Fibroblast of lung (primary cell): ENCODE measurements at regions not wholly inside any gene's neighbourhood (a gene's known extent, or its start where the extent isn't known, plus 50 kb on each side); places are given as distances from the start of the nearest gene placed in this dataset.

Experiments
- DNase-seq, 2 donors: peaks; one replicate each; pipeline versions ENCODE4 v3.0.0 to v3.0.0-alpha.2; 2010; ENCODE audit warnings: low read depth in 2 of 2
- H2AFZ ChIP-seq: 2 replicates; pipeline ENCODE4 v1.5.1; 2012; ENCODE audit warnings: low read length, control low read depth, inconsistent platforms
- H3K27ac ChIP-seq: 2 replicates; pipeline ENCODE4 v1.5.1; 2011; ENCODE audit warnings: low read length, control low read depth; ENCODE audit not compliant: insufficient read depth
- H3K27me3 ChIP-seq: 2 replicates; pipeline ENCODE4 v1.5.1; 2011; ENCODE audit warnings: mild to moderate bottlenecking, low read length; ENCODE audit not compliant: control insufficient read depth, insufficient read depth
- H3K36me3 ChIP-seq: 2 replicates; pipeline ENCODE4 v1.5.1; 2011; ENCODE audit warnings: low read length; ENCODE audit not compliant: control insufficient read depth, insufficient read depth
- H3K4me1 ChIP-seq: 2 replicates; pipeline ENCODE4 v1.5.1; 2011; ENCODE audit warnings: low read length; ENCODE audit not compliant: control insufficient read depth, insufficient read depth; ENCODE audit errors: extremely low read depth
- H3K4me2 ChIP-seq: 2 replicates; pipeline ENCODE4 v1.5.1; 2011; ENCODE audit warnings: low read length, control low read depth; ENCODE audit not compliant: insufficient read depth; ENCODE audit errors: extremely low read depth
- H3K4me3 ChIP-seq, 4 experiments: fragments of 200-600 bp in 1 of 4; sonication (generic) in 1 of 4; replicated peaks in 1 of 4; 2 replicates each; pipeline ENCODE4 v1.5.1; 2011 to 2016; ENCODE audit warnings: low read length in 4 of 4, low read depth in 3 of 4, mild to moderate bottlenecking in 3 of 4, control low read depth in 2 of 4, inconsistent platforms in 1 of 4, mixed read lengths in 1 of 4; ENCODE audit not compliant: insufficient read depth in 1 of 4; ENCODE audit errors: control extremely low read depth in 1 of 4
- H3K79me2 ChIP-seq: 2 replicates; pipeline ENCODE4 v1.5.1; 2012; ENCODE audit warnings: mild to moderate bottlenecking, low read length, inconsistent platforms; ENCODE audit not compliant: control insufficient read depth, insufficient read depth
- H3K9ac ChIP-seq: 2 replicates; pipeline ENCODE4 v1.5.1; 2011; ENCODE audit warnings: mild to moderate bottlenecking, low read length, control low read depth; ENCODE audit not compliant: insufficient read depth
- H3K9me3 ChIP-seq: 2 replicates; pipeline ENCODE4 v1.5.1; 2012; ENCODE audit warnings: low read depth, low read length; ENCODE audit not compliant: control insufficient read depth, insufficient read depth
- H4K20me1 ChIP-seq: 2 replicates; pipeline ENCODE4 v1.5.1; 2011; ENCODE audit warnings: low read length; ENCODE audit not compliant: control insufficient read depth, insufficient read depth; ENCODE audit errors: extremely low read depth
- CTCF ChIP-seq, 2 donors: IDR thresholded peaks in 1 of 2; conservative IDR thresholded peaks in 1 of 2; 1 replicate in 1 of 2; 2 replicates in 1 of 2; pipeline ENCODE4 v1.5.1; 2011 to 2012; ENCODE audit warnings: low read length in 2 of 2, control low read depth in 1 of 2, inconsistent platforms in 1 of 2, low read depth in 1 of 2, mild to moderate bottlenecking in 1 of 2
- EZH2 ChIP-seq: IDR thresholded peaks from 2 replicates; pipeline ENCODE4 v1.5.1; 2012; ENCODE audit warnings: low read length, control low read depth, mild to moderate bottlenecking; ENCODE audit errors: missing control alignments

- Histone ChIP-seq H3K9ac (no peak overlapping the region), H4K20me1 (no peaks in the 10 kb centered on the region), H3K36me3 (no peaks in the 10 kb centered on the region), H3K4me1 (no peaks in the 10 kb centered on the region), H3K79me2 (no peaks in the 10 kb centered on the region), H3K27ac (no peak overlapping the region), H3K27me3 (no peaks in the 10 kb centered on the region), H2AFZ (no peak overlapping the region), H3K9me3 (no peaks in the 10 kb centered on the region), H3K4me2 (no peak overlapping the region), H3K4me3 (no peak overlapping the region)
- TF ChIP-seq CTCF (conservative IDR thresholded peaks at IDR 0.05 in 1 of 2, IDR thresholded peaks at IDR 0.05 in 1 of 2; ENCODE audit: low read depth in 1 of 2, low read length in 2 of 2) (no peak), EZH2 (no peak)
- no peak for DNase-seq
Measured at GRCh38 chr7:21101541-21101940, 314.9 kb upstream of the SP8 start.

- TF ChIP-seq EZH2 (no peak), CTCF (conservative IDR thresholded peaks at IDR 0.05 in 1 of 2, IDR thresholded peaks at IDR 0.05 in 1 of 2; ENCODE audit: low read depth in 1 of 2, low read length in 2 of 2) (no peak)
- no peaks in the 10 kb centered on the region for H3K79me2 ChIP-seq
Measured at GRCh38 chr7:21103426-21104123, 316.9 kb upstream of the SP8 start.

GRCh38 chr7:21104124-21104500 is 317.4 kb upstream of the SP8 start:
- no peaks in the 10 kb centered on the region for H3K9me3 ChIP-seq
- H3K4me1 ChIP-seq = no peaks in the 10 kb centered on the region
- no peaks in the 10 kb centered on the region for H3K79me2 ChIP-seq
- no peak for TF ChIP-seq EZH2
- no peak for TF ChIP-seq CTCF (conservative IDR thresholded peaks at IDR 0.05 in 1 of 2, IDR thresholded peaks at IDR 0.05 in 1 of 2; ENCODE audit: low read depth in 1 of 2, low read length in 2 of 2)
- H3K4me3 ChIP-seq = no peak overlapping the region
- no peak overlapping the region for H3K27ac ChIP-seq
- DNase-seq = no peak
- H3K27me3 ChIP-seq = no peaks in the 10 kb centered on the region
- H4K20me1 ChIP-seq = no peaks in the 10 kb centered on the region
- no peak overlapping the region for H3K9ac ChIP-seq
- H3K36me3 ChIP-seq = no peaks in the 10 kb centered on the region
- H2AFZ ChIP-seq = no peak overlapping the region
- H3K4me2 ChIP-seq = no peak overlapping the region

More at GRCh38 chr7:21103426-21104123, 316.9 kb upstream of the SP8 start:
- no peak overlapping the region for H2AFZ ChIP-seq
- H3K9ac ChIP-seq = no peak overlapping the region
- H3K9me3 ChIP-seq = no peaks in the 10 kb centered on the region
- H3K36me3 ChIP-seq = no peaks in the 10 kb centered on the region
- no peaks in the 10 kb centered on the region for H3K4me1 ChIP-seq
- no peak overlapping the region for H3K27ac ChIP-seq
- no peaks in the 10 kb centered on the region for H3K27me3 ChIP-seq
- H3K4me2 ChIP-seq = no peak overlapping the region
- no peaks in the 10 kb centered on the region for H4K20me1 ChIP-seq
- no peak overlapping the region for H3K4me3 ChIP-seq
- DNase-seq = no peak
